Nephron progenitor cell (in vitro differentiated cells): ENCODE measurements at regions not wholly inside any gene's neighbourhood (a gene's known extent, or its start where the extent isn't known, plus 50 kb on each side); places are given as distances from the start of the nearest gene placed in this dataset.

Source experiments
- DNase-seq: peaks from one replicate; pipeline ENCODE4 v3.0.0; 2021
- H3K27ac Mint-ChIP-seq: 2 replicates; pipeline ENCODE4 v1.8.0; 2021; ENCODE audit warnings: mild to moderate bottlenecking, moderate library complexity, mixed read lengths
- H3K27me3 Mint-ChIP-seq: 2 replicates; pipeline ENCODE4 v1.8.0; 2021; ENCODE audit warnings: mild to moderate bottlenecking, low read depth, mixed read lengths; ENCODE audit not compliant: poor library complexity
- H3K36me3 Mint-ChIP-seq: 2 replicates; pipeline ENCODE4 v1.8.0; 2021; ENCODE audit warnings: low read depth, mixed read lengths
- H3K4me1 Mint-ChIP-seq: 2 replicates; pipeline ENCODE4 v1.8.0; 2021; ENCODE audit warnings: mixed read lengths
- H3K4me3 Mint-ChIP-seq: 2 replicates; pipeline ENCODE4 v1.8.0; 2021; ENCODE audit warnings: mild to moderate bottlenecking, moderate library complexity, mixed read lengths
- H3K9me3 Mint-ChIP-seq: 2 replicates; pipeline ENCODE4 v1.8.0; 2021; ENCODE audit warnings: mild to moderate bottlenecking, moderate library complexity, mixed read lengths
- TF ChIP-seq, protein P1 (sequence below): fragments of 200-600 bp; sonication (generic); IDR thresholded peaks from 2 replicates; pipeline ENCODE4 v1.5.0; 2021; ENCODE audit warnings: antibody characterized with exemption

DNA sequence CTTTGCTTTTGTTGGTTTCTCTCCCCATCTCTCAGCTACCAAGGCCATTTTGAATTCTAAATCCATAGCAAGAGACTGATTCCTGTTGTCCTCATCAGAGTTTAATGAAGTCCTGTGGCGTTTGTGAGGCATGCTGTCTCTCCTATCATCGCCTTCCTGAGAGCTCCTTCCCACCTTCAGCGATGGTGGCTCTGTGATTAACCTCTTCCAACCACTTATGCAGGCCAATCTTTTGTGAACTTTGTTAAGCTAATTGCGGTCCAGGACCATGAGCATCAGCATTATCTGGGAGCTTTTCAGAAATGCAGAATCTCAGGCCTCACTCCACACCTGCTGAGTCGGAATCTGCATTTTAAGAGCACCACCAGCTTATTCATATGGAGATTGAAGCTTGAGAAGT lies 272.5 kb upstream of the CDYL start:
- peaks cover 4% of the 10 kb centered on the region for H3K9me3 Mint-ChIP-seq
- DNase-seq = no peak
- no peaks in the 10 kb centered on the region for H3K4me1 Mint-ChIP-seq
- TF ChIP-seq, protein P1, sequence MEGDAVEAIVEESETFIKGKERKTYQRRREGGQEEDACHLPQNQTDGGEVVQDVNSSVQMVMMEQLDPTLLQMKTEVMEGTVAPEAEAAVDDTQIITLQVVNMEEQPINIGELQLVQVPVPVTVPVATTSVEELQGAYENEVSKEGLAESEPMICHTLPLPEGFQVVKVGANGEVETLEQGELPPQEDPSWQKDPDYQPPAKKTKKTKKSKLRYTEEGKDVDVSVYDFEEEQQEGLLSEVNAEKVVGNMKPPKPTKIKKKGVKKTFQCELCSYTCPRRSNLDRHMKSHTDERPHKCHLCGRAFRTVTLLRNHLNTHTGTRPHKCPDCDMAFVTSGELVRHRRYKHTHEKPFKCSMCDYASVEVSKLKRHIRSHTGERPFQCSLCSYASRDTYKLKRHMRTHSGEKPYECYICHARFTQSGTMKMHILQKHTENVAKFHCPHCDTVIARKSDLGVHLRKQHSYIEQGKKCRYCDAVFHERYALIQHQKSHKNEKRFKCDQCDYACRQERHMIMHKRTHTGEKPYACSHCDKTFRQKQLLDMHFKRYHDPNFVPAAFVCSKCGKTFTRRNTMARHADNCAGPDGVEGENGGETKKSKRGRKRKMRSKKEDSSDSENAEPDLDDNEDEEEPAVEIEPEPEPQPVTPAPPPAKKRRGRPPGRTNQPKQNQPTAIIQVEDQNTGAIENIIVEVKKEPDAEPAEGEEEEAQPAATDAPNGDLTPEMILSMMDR = no peak
- peaks cover 3% of the 10 kb centered on the region for H3K27me3 Mint-ChIP-seq
- H3K27ac Mint-ChIP-seq = no peak overlapping the region
- H3K4me3 Mint-ChIP-seq = no peak overlapping the region
- H3K36me3 Mint-ChIP-seq = no peaks in the 10 kb centered on the region

DNA sequence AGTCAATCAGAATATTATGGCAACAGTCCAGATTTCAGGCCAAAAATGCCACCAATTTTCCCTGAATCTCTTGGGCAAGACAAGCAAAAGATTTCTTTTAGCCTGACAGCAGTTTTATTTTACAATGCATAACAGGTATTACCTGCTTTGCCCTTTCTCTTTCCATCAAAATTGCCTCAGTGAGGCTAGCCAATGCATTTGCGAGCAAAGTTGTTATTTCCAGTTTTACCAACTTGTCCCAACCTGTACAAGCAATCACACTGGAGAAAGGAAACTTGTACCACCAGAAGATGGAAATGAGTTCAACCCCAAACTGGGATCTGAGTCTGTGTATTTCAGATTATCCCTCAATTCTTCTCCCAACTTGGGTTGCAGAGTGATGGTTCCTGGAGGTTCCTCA lies 279.9 kb upstream of the CDYL start:
- DNase-seq = no peak
- H3K27me3 Mint-ChIP-seq = no peaks in the 10 kb centered on the region
- H3K9me3 Mint-ChIP-seq = peaks cover 4% of the 10 kb centered on the region
- H3K36me3 Mint-ChIP-seq = no peaks in the 10 kb centered on the region
- no peaks in the 10 kb centered on the region for H3K4me1 Mint-ChIP-seq
- no peak overlapping the region for H3K4me3 Mint-ChIP-seq
- H3K27ac Mint-ChIP-seq = no peak overlapping the region
- TF ChIP-seq, protein P1 = no peak

DNA sequence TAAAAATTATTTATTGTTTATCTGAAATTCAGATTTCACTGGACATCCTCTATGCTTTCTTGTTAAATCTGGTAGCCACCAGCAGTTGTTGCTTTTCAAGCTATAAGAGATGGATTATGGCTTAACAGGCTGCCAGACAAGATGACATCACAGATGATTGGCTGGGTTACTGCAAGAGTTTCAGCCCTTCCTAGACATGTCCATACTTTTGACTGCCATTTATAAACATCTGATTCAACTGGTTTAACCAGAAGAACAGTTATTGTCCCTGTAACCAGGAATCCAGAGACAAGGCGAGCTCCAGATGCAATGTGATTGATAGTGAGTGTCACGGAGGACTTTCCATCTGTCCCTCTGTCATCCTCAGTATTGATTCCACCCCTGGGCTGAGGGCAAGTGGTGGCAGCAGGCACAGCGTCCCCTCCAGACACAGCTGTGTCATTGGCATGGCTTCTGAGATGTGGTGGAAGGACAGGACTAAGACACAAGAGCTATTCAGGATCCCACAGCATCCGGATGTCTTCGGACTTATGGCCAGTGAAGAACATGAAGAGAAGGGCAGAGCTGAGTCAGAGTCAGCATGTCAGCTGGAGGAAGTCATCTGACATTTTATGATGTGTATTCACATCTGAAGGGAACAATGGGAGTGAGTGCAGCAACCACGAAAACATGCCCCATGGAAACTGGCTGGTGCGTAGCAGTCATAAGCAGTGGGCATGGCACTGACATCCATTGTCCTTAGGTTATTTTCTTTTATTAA lies 284.5 kb upstream of the CDYL start:
- H3K4me3 Mint-ChIP-seq = no peak overlapping the region
- peaks cover 5% of the 10 kb centered on the region for H3K4me1 Mint-ChIP-seq
- no peaks in the 10 kb centered on the region for H3K36me3 Mint-ChIP-seq
- H3K27ac Mint-ChIP-seq = no peak overlapping the region
- peaks cover 4% of the 10 kb centered on the region for H3K27me3 Mint-ChIP-seq
- TF ChIP-seq, protein P1 = no peak
- no peak for DNase-seq
- peaks cover 34% of the 10 kb centered on the region for H3K9me3 Mint-ChIP-seq

GRCh38 chr6:4489538-4489937 lies 286.7 kb upstream of the CDYL start:
- no peak overlapping the region for H3K4me3 Mint-ChIP-seq
- H3K36me3 Mint-ChIP-seq = no peaks in the 10 kb centered on the region
- H3K27ac Mint-ChIP-seq = peak overlapping the region; percentile 70
- DNase-seq = no peak
- peaks cover 14% of the 10 kb centered on the region for H3K4me1 Mint-ChIP-seq
- peaks cover 47% of the 10 kb centered on the region for H3K9me3 Mint-ChIP-seq
- peaks cover 9% of the 10 kb centered on the region for H3K27me3 Mint-ChIP-seq
- TF ChIP-seq, protein P1 = no peak

GRCh38 chr6:4488389-4488788 lies 287.8 kb upstream of the CDYL start:
- peaks cover 9% of the 10 kb centered on the region for H3K27me3 Mint-ChIP-seq
- peaks cover 48% of the 10 kb centered on the region for H3K9me3 Mint-ChIP-seq
- no peak overlapping the region for H3K27ac Mint-ChIP-seq
- peaks cover 14% of the 10 kb centered on the region for H3K4me1 Mint-ChIP-seq
- H3K36me3 Mint-ChIP-seq = no peaks in the 10 kb centered on the region
- H3K4me3 Mint-ChIP-seq = no peak overlapping the region
- DNase-seq = no peak
- TF ChIP-seq, protein P1 = no peak

DNA sequence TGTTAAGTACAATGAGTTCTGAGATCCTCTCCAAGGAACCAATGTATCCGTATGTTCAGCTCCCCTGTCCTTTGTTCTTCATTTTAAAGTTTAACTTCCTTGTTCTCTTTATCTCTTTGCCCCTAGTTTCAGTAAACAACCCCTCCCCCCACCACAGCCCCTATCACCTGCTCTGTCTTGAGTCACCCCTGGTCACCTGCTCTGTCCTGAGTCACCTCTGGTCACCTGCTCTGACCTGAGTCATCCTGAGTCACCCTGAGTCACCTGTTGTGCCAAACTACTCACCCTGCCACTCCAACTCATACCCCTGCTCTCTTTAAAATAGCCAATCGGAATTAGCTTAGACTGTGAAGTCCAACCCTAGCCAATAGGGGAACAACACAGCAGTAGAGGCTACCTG lies 288.7 kb upstream of the CDYL start:
- peaks cover 48% of the 10 kb centered on the region for H3K9me3 Mint-ChIP-seq
- no peaks in the 10 kb centered on the region for H3K36me3 Mint-ChIP-seq
- H3K27me3 Mint-ChIP-seq = peaks cover 9% of the 10 kb centered on the region
- no peak overlapping the region for H3K27ac Mint-ChIP-seq
- H3K4me3 Mint-ChIP-seq = no peak overlapping the region
- TF ChIP-seq, protein P1 = no peak
- H3K4me1 Mint-ChIP-seq = peaks cover 14% of the 10 kb centered on the region
- no peak for DNase-seq
